H9 (cell line): ENCODE measurements at regions not wholly inside any gene's neighbourhood (a gene's known extent, or its start where the extent isn't known, plus 50 kb on each side); places are given as distances from the start of the nearest gene placed in this dataset.

Experiments
- DNase-seq: peaks from one replicate; pipeline ENCODE4 v3.0.0-alpha.2; 2017
- H2AFZ ChIP-seq: one replicate; pipeline ENCODE4 v1.6.1; 2013; ENCODE audit warnings: mild to moderate bottlenecking, low read length, control low read depth, moderate library complexity
- H2AK5ac ChIP-seq: 2 replicates; pipeline ENCODE4 v1.6.1; 2013; ENCODE audit warnings: low read length, control low read depth, mixed read lengths; ENCODE audit not compliant: insufficient read length
- H2BK120ac ChIP-seq: one replicate; pipeline ENCODE4 v1.6.1; 2013; ENCODE audit warnings: low read depth, mild to moderate bottlenecking, low read length, control low read depth, inconsistent platforms; ENCODE audit not compliant: poor library complexity, severe bottlenecking
- H2BK12ac ChIP-seq: 2 replicates; pipeline ENCODE4 v1.6.1; 2013; ENCODE audit warnings: low read length, control low read depth, mixed read lengths, low read depth; ENCODE audit not compliant: insufficient read length
- H2BK15ac ChIP-seq: 2 replicates; pipeline ENCODE4 v1.6.1; 2013; ENCODE audit warnings: low read depth, low read length, control low read depth
- H2BK20ac ChIP-seq: one replicate; pipeline ENCODE4 v1.6.1; 2013; ENCODE audit warnings: low read depth, mild to moderate bottlenecking, low read length, control low read depth, inconsistent platforms; ENCODE audit not compliant: poor library complexity, severe bottlenecking
- H2BK5ac ChIP-seq: 2 replicates; pipeline ENCODE4 v1.6.1; 2013; ENCODE audit warnings: low read length, control low read depth, mixed read lengths; ENCODE audit not compliant: insufficient read length
- H3K14ac ChIP-seq: 2 replicates; pipeline ENCODE4 v1.6.1; 2013; ENCODE audit warnings: low read length, control low read depth; ENCODE audit not compliant: insufficient read depth
- H3K18ac ChIP-seq: 2 replicates; pipeline ENCODE4 v1.6.1; 2013; ENCODE audit warnings: low read depth, mild to moderate bottlenecking, mixed read lengths, low read length, control low read depth; ENCODE audit not compliant: insufficient read length
- H3K23ac ChIP-seq: 2 replicates; pipeline ENCODE4 v1.6.1; 2013; ENCODE audit warnings: low read length, control low read depth, mixed read lengths, low read depth; ENCODE audit not compliant: insufficient read length
- H3K23me2 ChIP-seq: 2 replicates; pipeline ENCODE4 v1.6.1; 2013; ENCODE audit warnings: low read depth, mild to moderate bottlenecking, mixed read lengths, low read length, control low read depth; ENCODE audit not compliant: insufficient read length, poor library complexity, severe bottlenecking
- H3K27ac ChIP-seq: 2 replicates; pipeline ENCODE4 v1.5.1; 2013; ENCODE audit warnings: low read length, control low read depth, mixed read lengths, low read depth; ENCODE audit not compliant: insufficient read length
- H3K27me3 ChIP-seq: 2 replicates; pipeline ENCODE4 v1.6.1; 2013; ENCODE audit warnings: low read length, control low read depth, inconsistent platforms; ENCODE audit not compliant: insufficient read depth
- H3K4ac ChIP-seq: 2 replicates; pipeline ENCODE4 v1.6.1; 2013; ENCODE audit warnings: low read depth, mild to moderate bottlenecking, control low read depth, inconsistent platforms, low read length, moderate library complexity
- H3K4me1 ChIP-seq: 2 replicates; pipeline ENCODE4 v1.6.1; 2013; ENCODE audit warnings: low read length, control low read depth, inconsistent platforms; ENCODE audit not compliant: insufficient read depth
- H3K4me2 ChIP-seq: 2 replicates; pipeline ENCODE4 v1.6.1; 2013; ENCODE audit warnings: low read length, control low read depth, mixed read lengths; ENCODE audit not compliant: insufficient read length, insufficient read depth
- H3K56ac ChIP-seq: 2 replicates; pipeline ENCODE4 v1.6.1; 2013; ENCODE audit warnings: low read depth, mild to moderate bottlenecking, mixed read lengths, low read length, control low read depth; ENCODE audit not compliant: insufficient read length
- H3K79me1 ChIP-seq: 2 replicates; pipeline ENCODE4 v1.6.1; 2013; ENCODE audit warnings: low read depth, mild to moderate bottlenecking, moderate library complexity, low read length, control low read depth, inconsistent platforms; ENCODE audit not compliant: insufficient read depth, poor library complexity, severe bottlenecking
- H3K79me2 ChIP-seq: 2 replicates; pipeline ENCODE4 v1.6.1; 2013; ENCODE audit warnings: low read length, control low read depth, inconsistent platforms; ENCODE audit not compliant: insufficient read depth
- H3K9ac ChIP-seq: 2 replicates; pipeline ENCODE4 v1.6.1; 2013; ENCODE audit warnings: low read length, control low read depth, mixed read lengths; ENCODE audit not compliant: insufficient read length; ENCODE audit errors: extremely low read depth
- H3K9me3 ChIP-seq: one replicate; pipeline ENCODE4 v1.6.1; 2013; ENCODE audit warnings: low read depth, low read length, inconsistent platforms; ENCODE audit not compliant: control insufficient read depth
- H3T11ph ChIP-seq: one replicate; pipeline ENCODE4 v1.6.1; 2013; ENCODE audit warnings: mild to moderate bottlenecking, low read length, control low read depth, inconsistent platforms
- H4K20me1 ChIP-seq: one replicate; pipeline ENCODE4 v1.6.1; 2013; ENCODE audit not compliant: control insufficient read depth, insufficient read length, insufficient read depth
- H4K5ac ChIP-seq: 2 replicates; pipeline ENCODE4 v1.6.1; 2013; ENCODE audit warnings: low read depth, mild to moderate bottlenecking, mixed read lengths, low read length, control low read depth; ENCODE audit not compliant: insufficient read length
- H4K8ac ChIP-seq: replicated peaks from 2 replicates; pipeline ENCODE4 v1.6.1; 2013; ENCODE audit warnings: low read length, control low read depth, mixed read lengths, low read depth; ENCODE audit not compliant: insufficient read length
- H4K91ac ChIP-seq: 2 replicates; pipeline ENCODE4 v1.6.1; 2013; ENCODE audit warnings: low read depth, mild to moderate bottlenecking, moderate library complexity, mixed read lengths, low read length, control low read depth; ENCODE audit not compliant: insufficient read length
- H3K27ac Mint-ChIP-seq, 3 experiments: 2 replicates in 2 of 3; 3 replicates in 1 of 3; pipeline ENCODE4 v1.8.0; 2020 to 2021; ENCODE audit warnings: mixed read lengths in 3 of 3, mild to moderate bottlenecking in 1 of 3, moderate library complexity in 1 of 3
- H3K27me3 Mint-ChIP-seq: 2 replicates; pipeline ENCODE4 v1.8.0; 2021; ENCODE audit warnings: low read depth, mild to moderate bottlenecking, moderate library complexity, mixed read lengths
- H3K36me3 Mint-ChIP-seq, 3 experiments: 2 replicates in 2 of 3; 3 replicates in 1 of 3; pipeline ENCODE4 v1.8.0; 2020 to 2021; ENCODE audit warnings: low read depth in 3 of 3, mixed read lengths in 3 of 3; ENCODE audit not compliant: insufficient read depth in 1 of 3
- H3K4me1 Mint-ChIP-seq, 2 experiments: 2 replicates each; pipeline ENCODE4 v1.8.0; 2020; ENCODE audit warnings: mixed read lengths in 2 of 2
- H3K4me3 Mint-ChIP-seq, 2 experiments: 2 replicates in 1 of 2; 3 replicates in 1 of 2; pipeline ENCODE4 v1.8.0; 2020 to 2021; ENCODE audit warnings: mild to moderate bottlenecking in 2 of 2, mixed read lengths in 2 of 2, moderate library complexity in 1 of 2
- H3K9me3 Mint-ChIP-seq, 2 experiments: 2 replicates in 1 of 2; 3 replicates in 1 of 2; pipeline ENCODE4 v1.8.0; 2020; ENCODE audit warnings: mild to moderate bottlenecking in 2 of 2, mixed read lengths in 2 of 2, moderate library complexity in 1 of 2
- CTCF ChIP-seq: fragments of 200-600 bp; sonication (generic); conservative IDR thresholded peaks from 3 replicates; pipeline ENCODE4 v1.8.0; 2021; ENCODE audit warnings: antibody characterized with exemption, mild to moderate bottlenecking
- WGBS: extraction: QIAGEN DNeasy Blood & Tissue Kit; methylation state at CpG from one replicate; pipeline ENCODE4 v1.1.7; 2013; ENCODE audit warnings: missing lambda C conversion rate, low lambda C conversion rate, mixed read lengths; ENCODE audit not compliant: insufficient read length; ENCODE audit errors: extremely low coverage; 5-methylcytosine and 5-hydroxymethylcytosine counted together

GRCh38 chr19:13610039-13610691 is 103.9 kb upstream of the CACNA1A start:
- no peaks in the 10 kb centered on the region for H3K23me2 ChIP-seq
- H3K56ac ChIP-seq, result no peak overlapping the region
- no peaks in the 10 kb centered on the region for H3K79me1 ChIP-seq
- no peaks in the 10 kb centered on the region for H3K79me2 ChIP-seq
- Mint-ChIP-seq H3K4me1 (peaks cover 12 to 14% of the 10 kb centered on the region in 2 experiments), H3K27ac (peak overlapping the region in 2 of 3 experiments; percentile 28 to 85; a peak in 3 of 7 replicates), H3K9me3 (no peaks in the 10 kb centered on the region; a peak in 1 of 5 replicates), H3K27me3 (no peaks in the 10 kb centered on the region; the same call in 1 of the 2 replicates), H3K4me3 (no peak overlapping the region), H3K36me3 (no peaks in the 10 kb centered on the region)
- H4K91ac ChIP-seq, result no peak overlapping the region
- no peak overlapping the region for H2AK5ac ChIP-seq
- no peaks in the 10 kb centered on the region for H3K27me3 ChIP-seq
- H2BK20ac ChIP-seq, result no peak overlapping the region
- no peak overlapping the region for H4K8ac ChIP-seq
- no peak overlapping the region for H3K4me2 ChIP-seq
- TF ChIP-seq CTCF, result peak; percentile 37; the same call in 2 of the 3 replicates
- no peak overlapping the region for H2BK15ac ChIP-seq
- no peak overlapping the region for H2BK12ac ChIP-seq
- no peaks in the 10 kb centered on the region for H3K9me3 ChIP-seq
- H3K27ac ChIP-seq, result no peak overlapping the region
- no peak overlapping the region for H2BK120ac ChIP-seq
- no peak overlapping the region for H3K23ac ChIP-seq
- no peak overlapping the region for H2AFZ ChIP-seq
- H3K14ac ChIP-seq, result peak overlapping the region; percentile 6; the same call in 1 of the 2 replicates
- no peak overlapping the region for H3K9ac ChIP-seq
- peak overlapping the region; percentile 45 for H3K18ac ChIP-seq
- no peak overlapping the region for H3K4ac ChIP-seq
- peak; percentile 52 for DNase-seq
- no peak overlapping the region for H2BK5ac ChIP-seq
- no peak overlapping the region for H3T11ph ChIP-seq
- no CpG with 5 or more reads among the region's 15 CpGs for WGBS
- no peak overlapping the region for H4K5ac ChIP-seq
- H3K4me1 ChIP-seq, result no peaks in the 10 kb centered on the region; the same call in 1 of the 2 replicates
- H4K20me1 ChIP-seq, result no peaks in the 10 kb centered on the region
